Nephron progenitor cell (in vitro differentiated cells): ENCODE measurements at regions not wholly inside any gene's neighbourhood (a gene's known extent, or its start where the extent isn't known, plus 50 kb on each side); places are given as distances from the start of the nearest gene placed in this dataset.

Experiments used
- DNase-seq: peaks from one replicate; pipeline ENCODE4 v3.0.0; 2021
- H3K27ac Mint-ChIP-seq: 2 replicates; pipeline ENCODE4 v1.8.0; 2021; ENCODE audit warnings: mild to moderate bottlenecking, moderate library complexity, mixed read lengths
- H3K27me3 Mint-ChIP-seq: 2 replicates; pipeline ENCODE4 v1.8.0; 2021; ENCODE audit warnings: mild to moderate bottlenecking, low read depth, mixed read lengths; ENCODE audit not compliant: poor library complexity
- H3K36me3 Mint-ChIP-seq: 2 replicates; pipeline ENCODE4 v1.8.0; 2021; ENCODE audit warnings: low read depth, mixed read lengths
- H3K4me1 Mint-ChIP-seq: 2 replicates; pipeline ENCODE4 v1.8.0; 2021; ENCODE audit warnings: mixed read lengths
- H3K4me3 Mint-ChIP-seq: 2 replicates; pipeline ENCODE4 v1.8.0; 2021; ENCODE audit warnings: mild to moderate bottlenecking, moderate library complexity, mixed read lengths
- H3K9me3 Mint-ChIP-seq: 2 replicates; pipeline ENCODE4 v1.8.0; 2021; ENCODE audit warnings: mild to moderate bottlenecking, moderate library complexity, mixed read lengths
- CTCF ChIP-seq: fragments of 200-600 bp; sonication (generic); IDR thresholded peaks from 2 replicates; pipeline ENCODE4 v1.5.0; 2021; ENCODE audit warnings: antibody characterized with exemption

- H3K27ac Mint-ChIP-seq, result no peak overlapping the region
- DNase-seq, result no peak
- no peaks in the 10 kb centered on the region for H3K36me3 Mint-ChIP-seq
- H3K27me3 Mint-ChIP-seq, result peaks cover 11% of the 10 kb centered on the region
- H3K9me3 Mint-ChIP-seq, result peaks cover 11% of the 10 kb centered on the region
- no peak overlapping the region for H3K4me3 Mint-ChIP-seq
- H3K4me1 Mint-ChIP-seq, result peaks cover 17% of the 10 kb centered on the region
- no peak for TF ChIP-seq CTCF
These were observed 362.8 kb downstream of the IRX1 start for GRCh38 chr5:3958389-3958788.

- Mint-ChIP-seq H3K4me1 (peaks cover 14% of the 10 kb centered on the region), H3K4me3 (no peak overlapping the region), H3K36me3 (no peaks in the 10 kb centered on the region), H3K27ac (peak overlapping the region; percentile 27), H3K27me3 (peaks cover 11% of the 10 kb centered on the region), H3K9me3 (peaks cover 12% of the 10 kb centered on the region)
- TF ChIP-seq CTCF, result no peak
- no peak for DNase-seq
These were observed 366.5 kb downstream of the IRX1 start for GRCh38 chr5:3962113-3962512.

GRCh38 chr5:3963652-3964051 lies 368.0 kb downstream of the IRX1 start:
- Mint-ChIP-seq H3K27me3 (peaks cover 6% of the 10 kb centered on the region), H3K27ac (no peak overlapping the region), H3K4me1 (peaks cover 7% of the 10 kb centered on the region), H3K9me3 (peaks cover 23% of the 10 kb centered on the region), H3K4me3 (no peak overlapping the region), H3K36me3 (no peaks in the 10 kb centered on the region)
- no peak for DNase-seq
- no peak for TF ChIP-seq CTCF

GRCh38 chr5:3980156-3980555 lies 384.5 kb downstream of the IRX1 start:
- no peak for TF ChIP-seq CTCF
- peaks cover 11% of the 10 kb centered on the region for H3K4me1 Mint-ChIP-seq
- DNase-seq, result no peak
- H3K4me3 Mint-ChIP-seq, result no peak overlapping the region
- H3K27me3 Mint-ChIP-seq, result peaks cover 6% of the 10 kb centered on the region
- H3K36me3 Mint-ChIP-seq, result no peaks in the 10 kb centered on the region
- peaks cover 11% of the 10 kb centered on the region for H3K9me3 Mint-ChIP-seq
- no peak overlapping the region for H3K27ac Mint-ChIP-seq

- no peak for TF ChIP-seq CTCF
- DNase-seq, result no peak
- peaks cover 5% of the 10 kb centered on the region for H3K36me3 Mint-ChIP-seq
- peaks cover 14% of the 10 kb centered on the region for H3K9me3 Mint-ChIP-seq
- H3K4me3 Mint-ChIP-seq, result no peak overlapping the region
- H3K4me1 Mint-ChIP-seq, result peaks cover 17% of the 10 kb centered on the region
- H3K27ac Mint-ChIP-seq, result no peak overlapping the region
- peaks cover 6% of the 10 kb centered on the region for H3K27me3 Mint-ChIP-seq
These were observed 392.2 kb downstream of the IRX1 start for GRCh38 chr5:3987867-3988266.

GRCh38 chr5:3993856-3994473 lies 398.3 kb downstream of the IRX1 start:
- Mint-ChIP-seq H3K4me3 (no peak overlapping the region), H3K27me3 (no peaks in the 10 kb centered on the region), H3K27ac (no peak overlapping the region)

More at GRCh38 chr5:3993856-3994473, 398.3 kb downstream of the IRX1 start:
- no peak for TF ChIP-seq CTCF
- H3K4me1 Mint-ChIP-seq, result peaks cover 26% of the 10 kb centered on the region
- H3K9me3 Mint-ChIP-seq, result peaks cover 29% of the 10 kb centered on the region
- DNase-seq, result no peak
- peaks cover 5% of the 10 kb centered on the region for H3K36me3 Mint-ChIP-seq
